Activated CD8-positive, alpha-beta memory T cell treated with anti-CD3 and anti-CD28 coated beads, Interleukin-2, amount 10 ng/mL, durations not matched to agents 7 days and 5 days (primary cell): ENCODE measurements at regions not wholly inside any gene's neighbourhood (a gene's known extent, or its start where the extent isn't known, plus 50 kb on each side); places are given as distances from the start of the nearest gene placed in this dataset.

Source experiments
- ATAC-seq: fragments of 150-1000 bp; cut with Tn5 transposase; one replicate; pipeline ENCODE4 v1.10.0; 2021; ENCODE audit warnings: moderate library complexity
- CTCF ChIA-PET: fragments of 350-600 bp; sonication (Branson Sonifier 250); formaldehyde crosslinking; loops from one replicate; lab custom pipeline; 2021; ENCODE audit warnings: antibody characterized with exemption; lab: Charles Lee
- DNase-seq: peaks from one replicate; pipeline ENCODE4 v3.0.0-alpha.2; 2020
- H3K27ac Mint-ChIP-seq: one replicate; pipeline ENCODE4 v1.8.0; 2021; ENCODE audit warnings: mild to moderate bottlenecking, mixed read lengths
- H3K27me3 Mint-ChIP-seq: one replicate; pipeline ENCODE4 v1.8.0; 2021; ENCODE audit warnings: mixed read lengths
- H3K36me3 Mint-ChIP-seq: one replicate; pipeline ENCODE4 v1.8.0; 2021; ENCODE audit warnings: mild to moderate bottlenecking, mixed read lengths
- H3K4me1 Mint-ChIP-seq: one replicate; pipeline ENCODE4 v1.8.0; 2021; ENCODE audit warnings: mixed read lengths
- H3K4me3 Mint-ChIP-seq: one replicate; pipeline ENCODE4 v1.8.0; 2021; ENCODE audit warnings: mild to moderate bottlenecking, moderate library complexity, mixed read lengths
- H3K9me3 Mint-ChIP-seq: one replicate; pipeline ENCODE4 v1.8.0; 2022; ENCODE audit warnings: low read depth, mixed read lengths

GRCh38 chr3:66860771-66861170 lies 137.3 kb upstream of the KBTBD8 start:
- Mint-ChIP-seq H3K27me3 (peaks cover 7% of the 10 kb centered on the region), H3K4me1 (no peaks in the 10 kb centered on the region), H3K4me3 (no peak overlapping the region), H3K9me3 (no peaks in the 10 kb centered on the region), H3K27ac (no peak overlapping the region), H3K36me3 (no peaks in the 10 kb centered on the region)
- CTCF ChIA-PET: no interaction called here
- no peak for DNase-seq
- no peak for ATAC-seq

- H3K9me3 Mint-ChIP-seq: no peaks in the 10 kb centered on the region
- DNase-seq (no peak), ATAC-seq (no peak)
- CTCF ChIA-PET: no interaction called here
- no peak overlapping the region for H3K4me3 Mint-ChIP-seq
- H3K36me3 Mint-ChIP-seq: no peaks in the 10 kb centered on the region
- no peak overlapping the region for H3K27ac Mint-ChIP-seq
- H3K4me1 Mint-ChIP-seq: no peaks in the 10 kb centered on the region
- peaks cover 12% of the 10 kb centered on the region for H3K27me3 Mint-ChIP-seq
Observed at GRCh38 chr3:66863205-66864111, 134.6 kb upstream of the KBTBD8 start.

- H3K27me3 Mint-ChIP-seq: peaks cover 2% of the 10 kb centered on the region
- no peaks in the 10 kb centered on the region for H3K4me1 Mint-ChIP-seq
- CTCF ChIA-PET: no interaction called here
- no peaks in the 10 kb centered on the region for H3K9me3 Mint-ChIP-seq
- DNase-seq: no peak
- no peak for ATAC-seq
- no peak overlapping the region for H3K4me3 Mint-ChIP-seq
- no peaks in the 10 kb centered on the region for H3K36me3 Mint-ChIP-seq
- H3K27ac Mint-ChIP-seq: no peak overlapping the region
Observed at GRCh38 chr3:66884659-66885058, 113.4 kb upstream of the KBTBD8 start.

- no peaks in the 10 kb centered on the region for H3K36me3 Mint-ChIP-seq
- CTCF ChIA-PET: no interaction called here
- no peak for ATAC-seq
- no peak overlapping the region for H3K4me3 Mint-ChIP-seq
- H3K27ac Mint-ChIP-seq: no peak overlapping the region
- H3K27me3 Mint-ChIP-seq: peaks cover 2% of the 10 kb centered on the region
- H3K9me3 Mint-ChIP-seq: no peaks in the 10 kb centered on the region
- H3K4me1 Mint-ChIP-seq: peaks cover 3% of the 10 kb centered on the region
- DNase-seq: no peak
Observed at GRCh38 chr3:66885326-66886000, 112.6 kb upstream of the KBTBD8 start.

GRCh38 chr3:66889750-66890494 lies 108.2 kb upstream of the KBTBD8 start:
- ATAC-seq: no peak
- CTCF ChIA-PET: no interaction called here
- peak overlapping the region; percentile 42 for H3K4me3 Mint-ChIP-seq

GRCh38 chr3:66898155-66898554 lies 100.0 kb upstream of the KBTBD8 start:
- H3K4me1 Mint-ChIP-seq: peaks cover 6% of the 10 kb centered on the region
- no peak overlapping the region for H3K27ac Mint-ChIP-seq
- H3K36me3 Mint-ChIP-seq: peaks cover 2% of the 10 kb centered on the region
- H3K9me3 Mint-ChIP-seq: peaks cover 14% of the 10 kb centered on the region
- ATAC-seq: no peak
- no peaks in the 10 kb centered on the region for H3K27me3 Mint-ChIP-seq
- no peak overlapping the region for H3K4me3 Mint-ChIP-seq
- CTCF ChIA-PET: no interaction called here
- DNase-seq: no peak

More at GRCh38 chr3:66889750-66890494, 108.2 kb upstream of the KBTBD8 start:
- Mint-ChIP-seq H3K27ac (no peak overlapping the region), H3K27me3 (peaks cover 2% of the 10 kb centered on the region), H3K36me3 (no peaks in the 10 kb centered on the region), H3K4me1 (peaks cover 3% of the 10 kb centered on the region), H3K9me3 (peaks cover 2% of the 10 kb centered on the region)
- no peak for DNase-seq

- ATAC-seq: no peak
- H3K27me3 Mint-ChIP-seq: no peaks in the 10 kb centered on the region
- peaks cover 4% of the 10 kb centered on the region for H3K9me3 Mint-ChIP-seq
Observed at GRCh38 chr3:66904336-66904735, 93.8 kb upstream of the KBTBD8 start.

GRCh38 chr3:66904831-66905493 lies 93.1 kb upstream of the KBTBD8 start:
- no peaks in the 10 kb centered on the region for H3K4me1 Mint-ChIP-seq
- no peak for ATAC-seq

More at GRCh38 chr3:66904336-66904735, 93.8 kb upstream of the KBTBD8 start:
- Mint-ChIP-seq H3K36me3 (no peaks in the 10 kb centered on the region), H3K4me3 (no peak overlapping the region), H3K27ac (no peak overlapping the region), H3K4me1 (no peaks in the 10 kb centered on the region)
- CTCF ChIA-PET: no interaction called here
- no peak for DNase-seq

GRCh38 chr3:66907136-66907535 lies 91.0 kb upstream of the KBTBD8 start:
- no peak overlapping the region for H3K27ac Mint-ChIP-seq

More at GRCh38 chr3:66904831-66905493, 93.1 kb upstream of the KBTBD8 start:
- DNase-seq: no peak
- Mint-ChIP-seq H3K27ac (no peak overlapping the region), H3K4me3 (no peak overlapping the region), H3K36me3 (no peaks in the 10 kb centered on the region), H3K9me3 (peaks cover 4% of the 10 kb centered on the region), H3K27me3 (no peaks in the 10 kb centered on the region)
- CTCF ChIA-PET: no interaction called here

GRCh38 chr3:66910266-66911055 lies 87.6 kb upstream of the KBTBD8 start:
- Mint-ChIP-seq H3K9me3 (no peaks in the 10 kb centered on the region), H3K36me3 (no peaks in the 10 kb centered on the region), H3K4me1 (no peaks in the 10 kb centered on the region), H3K27ac (no peak overlapping the region), H3K4me3 (no peak overlapping the region), H3K27me3 (no peaks in the 10 kb centered on the region)
- CTCF ChIA-PET: no interaction called here
- ATAC-seq (no peak), DNase-seq (no peak)

More at GRCh38 chr3:66907136-66907535, 91.0 kb upstream of the KBTBD8 start:
- no peaks in the 10 kb centered on the region for H3K4me1 Mint-ChIP-seq
- CTCF ChIA-PET: no interaction called here
- DNase-seq: no peak
- H3K9me3 Mint-ChIP-seq: no peaks in the 10 kb centered on the region
- no peak overlapping the region for H3K4me3 Mint-ChIP-seq
- no peaks in the 10 kb centered on the region for H3K36me3 Mint-ChIP-seq
- no peak for ATAC-seq
- no peaks in the 10 kb centered on the region for H3K27me3 Mint-ChIP-seq

GRCh38 chr3:66912306-66912705 lies 85.8 kb upstream of the KBTBD8 start:
- CTCF ChIA-PET: no interaction called here

GRCh38 chr3:66922058-66922457 lies 76.0 kb upstream of the KBTBD8 start:
- Mint-ChIP-seq H3K4me1 (no peaks in the 10 kb centered on the region), H3K27me3 (peaks cover 7% of the 10 kb centered on the region), H3K4me3 (no peak overlapping the region), H3K27ac (no peak overlapping the region), H3K9me3 (peaks cover 3% of the 10 kb centered on the region), H3K36me3 (no peaks in the 10 kb centered on the region)
- CTCF ChIA-PET: no interaction called here
- DNase-seq: no peak
- ATAC-seq: no peak

More at GRCh38 chr3:66912306-66912705, 85.8 kb upstream of the KBTBD8 start:
- H3K27ac Mint-ChIP-seq: no peak overlapping the region
- no peaks in the 10 kb centered on the region for H3K9me3 Mint-ChIP-seq
- no peak overlapping the region for H3K4me3 Mint-ChIP-seq
- no peak for ATAC-seq
- H3K4me1 Mint-ChIP-seq: no peaks in the 10 kb centered on the region
- H3K36me3 Mint-ChIP-seq: no peaks in the 10 kb centered on the region
- DNase-seq: no peak
- no peaks in the 10 kb centered on the region for H3K27me3 Mint-ChIP-seq
